DMS114 treated with DMSO at 0.1 percent for 48 hours (cell line): ENCODE measurements at regions not wholly inside any gene's neighbourhood (a gene's known extent, or its start where the extent isn't known, plus 50 kb on each side); places are given as distances from the start of the nearest gene placed in this dataset.
"Not testable (repeated sequence)": the region's sequence is repeated elsewhere in the genome, so short reads cannot be mapped to it uniquely, and the experiment has no call there.

Source experiments
- DNase-seq: peaks from one replicate; lab custom pipeline; 2025; ENCODE audit not compliant: unreplicated experiment; lab: John Stamatoyannopoulos, UW

- not testable (repeated sequence) for DNase-seq
Observed at GRCh38 chr6:168795611-168796010, 354.6 kb downstream of the SMOC2 start.

- no peak for DNase-seq
Observed at GRCh38 chr6:168794491-168794890, 353.5 kb downstream of the SMOC2 start.

- DNase-seq = no peak
Observed at GRCh38 chr6:168793649-168794048, 352.7 kb downstream of the SMOC2 start.

- no peak for DNase-seq
Observed at GRCh38 chr6:168791917-168792316, 350.9 kb downstream of the SMOC2 start.

GRCh38 chr6:168789699-168790098 lies 348.7 kb downstream of the SMOC2 start:
- no peak for DNase-seq

- no peak for DNase-seq
Observed at GRCh38 chr6:168785720-168786511, 344.9 kb downstream of the SMOC2 start.

- no peak for DNase-seq
Observed at GRCh38 chr6:168784426-168784825, 343.4 kb downstream of the SMOC2 start.

GRCh38 chr6:168783720-168784119 lies 342.7 kb downstream of the SMOC2 start:
- DNase-seq = no peak

- DNase-seq = no peak
Observed at GRCh38 chr6:168782187-168782751, 341.3 kb downstream of the SMOC2 start.

GRCh38 chr6:168778201-168778600 lies 337.2 kb downstream of the SMOC2 start:
- DNase-seq = no peak

- no peak for DNase-seq
Observed at GRCh38 chr6:168774381-168774780, 333.4 kb downstream of the SMOC2 start.

GRCh38 chr6:168773788-168774187 lies 332.8 kb downstream of the SMOC2 start:
- no peak for DNase-seq

GRCh38 chr6:168765752-168766151 lies 324.8 kb downstream of the SMOC2 start:
- no peak for DNase-seq

- DNase-seq = no peak
Observed at GRCh38 chr6:168756009-168756634, 315.1 kb downstream of the SMOC2 start.

- no peak for DNase-seq
Observed at GRCh38 chr6:168746643-168747042, 305.7 kb downstream of the SMOC2 start.

- DNase-seq = no peak
Observed at GRCh38 chr6:168746013-168746412, 305.0 kb downstream of the SMOC2 start.

- DNase-seq = no peak
Observed at GRCh38 chr6:168744861-168745260, 303.9 kb downstream of the SMOC2 start.

GRCh38 chr6:168741942-168742782 lies 301.2 kb downstream of the SMOC2 start:
- peak; percentile 4 for DNase-seq

GRCh38 chr6:168741305-168741704 lies 300.3 kb downstream of the SMOC2 start:
- no peak for DNase-seq

- no peak for DNase-seq
Observed at GRCh38 chr6:168739381-168739780, 298.4 kb downstream of the SMOC2 start.

GRCh38 chr6:168737481-168737880 lies 296.5 kb downstream of the SMOC2 start:
- no peak for DNase-seq
